ENCODE measurements at regions not wholly inside any gene's neighbourhood (a gene's known extent, or its start where the extent isn't known, plus 50 kb on each side); places are given as distances from the start of the nearest gene placed in this dataset.

DNA sequence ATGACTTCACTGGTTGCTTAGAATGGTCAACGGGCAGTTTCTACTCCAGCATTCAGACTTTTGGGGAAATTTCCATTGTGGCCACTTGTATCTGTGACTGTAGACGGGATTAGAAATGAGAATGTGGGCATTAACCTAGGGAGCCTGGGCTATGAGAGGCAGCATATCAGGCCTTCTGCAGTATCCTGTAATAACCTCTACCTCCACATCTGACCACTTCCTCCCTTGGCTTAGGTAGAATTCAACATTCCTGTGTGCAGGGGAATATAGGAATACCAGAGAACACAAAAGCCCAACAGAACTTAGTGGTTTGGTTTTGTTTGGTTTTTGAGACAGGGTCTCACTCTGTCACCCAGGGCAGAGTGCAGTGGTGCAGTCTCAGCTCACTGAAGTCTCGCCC, 76.4 kb upstream of the HOXC13 start:
- TF ChIP-seq, protein P1, sequence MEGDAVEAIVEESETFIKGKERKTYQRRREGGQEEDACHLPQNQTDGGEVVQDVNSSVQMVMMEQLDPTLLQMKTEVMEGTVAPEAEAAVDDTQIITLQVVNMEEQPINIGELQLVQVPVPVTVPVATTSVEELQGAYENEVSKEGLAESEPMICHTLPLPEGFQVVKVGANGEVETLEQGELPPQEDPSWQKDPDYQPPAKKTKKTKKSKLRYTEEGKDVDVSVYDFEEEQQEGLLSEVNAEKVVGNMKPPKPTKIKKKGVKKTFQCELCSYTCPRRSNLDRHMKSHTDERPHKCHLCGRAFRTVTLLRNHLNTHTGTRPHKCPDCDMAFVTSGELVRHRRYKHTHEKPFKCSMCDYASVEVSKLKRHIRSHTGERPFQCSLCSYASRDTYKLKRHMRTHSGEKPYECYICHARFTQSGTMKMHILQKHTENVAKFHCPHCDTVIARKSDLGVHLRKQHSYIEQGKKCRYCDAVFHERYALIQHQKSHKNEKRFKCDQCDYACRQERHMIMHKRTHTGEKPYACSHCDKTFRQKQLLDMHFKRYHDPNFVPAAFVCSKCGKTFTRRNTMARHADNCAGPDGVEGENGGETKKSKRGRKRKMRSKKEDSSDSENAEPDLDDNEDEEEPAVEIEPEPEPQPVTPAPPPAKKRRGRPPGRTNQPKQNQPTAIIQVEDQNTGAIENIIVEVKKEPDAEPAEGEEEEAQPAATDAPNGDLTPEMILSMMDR (conservative IDR thresholded peaks at IDR 0.05), result no peak

DNA sequence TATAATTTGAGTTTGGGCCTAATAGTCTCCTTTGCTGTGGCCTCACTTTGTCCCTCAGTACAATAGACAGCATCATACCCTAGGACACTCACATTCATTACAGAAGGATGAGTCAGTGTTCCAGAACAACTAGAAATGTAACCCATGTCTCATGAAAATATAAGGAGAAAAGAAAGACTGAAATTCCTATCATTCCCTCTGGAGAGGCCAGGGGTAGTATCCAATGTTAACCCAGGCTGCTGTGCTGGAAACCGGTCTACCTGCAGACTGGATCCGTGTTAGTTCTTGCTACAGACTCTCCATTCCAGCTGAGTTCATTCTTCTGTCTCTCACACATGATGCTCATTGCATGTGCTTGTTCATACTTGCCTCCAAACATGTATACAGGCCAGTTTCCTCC, 75.8 kb upstream of the HOXC13 start:
- TF ChIP-seq, protein P1 (conservative IDR thresholded peaks at IDR 0.05), result no peak
- no peak overlapping the region for H3K27ac ChIP-seq

More for the DNA sequence above, 76.4 kb upstream of the HOXC13 start:
- no peak overlapping the region for H3K27ac ChIP-seq

DNA sequence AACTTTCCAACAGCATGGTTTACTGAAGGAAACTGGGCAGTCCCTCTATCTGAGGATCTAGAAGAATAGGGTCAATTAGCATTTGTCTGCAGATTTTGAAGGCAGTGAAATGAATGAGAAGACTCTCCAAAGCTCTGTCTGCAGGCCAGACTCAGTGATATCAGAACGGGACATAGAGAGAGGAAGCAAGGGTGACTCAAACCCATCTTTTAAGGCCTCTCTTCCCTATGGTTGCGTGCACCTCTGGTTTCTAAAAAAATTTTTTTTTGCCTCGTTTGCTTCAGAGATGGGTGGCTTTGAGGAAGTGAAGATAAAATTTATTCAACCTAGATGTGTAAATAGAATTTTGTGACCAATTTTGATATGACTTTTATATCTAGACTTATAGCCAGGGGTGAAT, 71.9 kb upstream of the HOXC13 start:
- TF ChIP-seq, protein P1 (conservative IDR thresholded peaks at IDR 0.05), result no peak
- no peak overlapping the region for H3K27ac ChIP-seq

DNA sequence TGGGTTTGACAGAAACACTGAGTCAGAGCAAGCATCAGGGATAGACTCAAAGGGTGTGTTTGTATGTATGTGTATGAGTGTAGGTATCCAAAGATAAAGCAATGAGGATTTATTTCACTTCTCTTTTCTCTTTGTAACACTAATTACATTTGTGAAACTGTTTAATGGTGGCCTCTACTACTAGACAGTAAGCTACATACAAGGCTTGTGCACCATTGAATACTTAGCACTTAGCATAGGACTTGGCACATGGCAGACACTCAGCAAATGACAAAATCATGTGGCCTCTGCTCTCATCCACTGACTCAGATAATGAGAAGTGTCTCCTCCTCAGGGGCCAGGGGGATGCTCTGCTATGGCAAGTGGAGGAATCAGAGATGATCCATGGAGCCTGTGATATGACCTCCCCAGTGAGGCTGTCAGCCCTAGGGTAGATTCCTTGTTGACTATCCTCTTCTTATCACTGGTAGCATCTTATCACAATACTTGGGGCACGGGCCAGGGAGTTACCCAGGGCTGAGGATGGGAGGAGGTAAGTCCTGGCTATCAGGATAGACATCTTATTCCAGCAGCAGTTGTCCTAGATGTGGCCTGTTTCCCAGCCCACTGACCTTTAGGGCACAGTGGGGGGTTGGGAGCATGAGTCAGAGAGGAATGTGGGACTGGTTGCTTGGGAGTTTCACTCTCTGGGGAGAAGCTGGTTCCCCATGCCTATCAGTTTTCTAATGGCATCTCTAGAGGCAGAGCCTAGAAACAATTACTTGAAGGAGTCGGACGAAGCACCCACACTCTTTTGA, 71.2 kb upstream of the HOXC13 start:
- no peak overlapping the region for H3K27ac ChIP-seq
- TF ChIP-seq, protein P1 (conservative IDR thresholded peaks at IDR 0.05), result no peak

DNA sequence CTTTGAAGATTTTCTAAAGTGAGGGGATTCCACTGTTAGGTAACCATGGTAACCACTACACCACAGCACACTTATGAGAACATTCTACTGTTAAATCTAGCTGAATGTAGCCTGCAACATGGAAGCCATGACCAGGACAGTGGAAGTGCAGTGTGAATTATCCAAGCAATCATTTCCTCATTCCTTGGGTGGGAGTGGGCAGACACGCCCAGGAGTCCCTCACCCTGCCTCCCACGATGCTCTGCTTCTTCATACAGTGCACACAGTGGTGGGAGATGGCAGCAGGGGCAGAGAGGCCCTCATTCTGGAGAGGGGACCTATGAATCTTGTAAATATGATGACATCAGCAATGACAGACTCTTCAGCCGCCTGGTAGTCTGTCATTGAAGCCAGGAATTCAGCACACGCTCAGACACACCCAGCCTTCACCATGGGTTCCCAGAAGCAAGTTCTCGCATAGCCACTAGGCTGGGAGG, 70.1 kb upstream of the HOXC13 start:
- no peak overlapping the region for H3K27ac ChIP-seq
- TF ChIP-seq, protein P1 (conservative IDR thresholded peaks at IDR 0.05), result no peak

DNA sequence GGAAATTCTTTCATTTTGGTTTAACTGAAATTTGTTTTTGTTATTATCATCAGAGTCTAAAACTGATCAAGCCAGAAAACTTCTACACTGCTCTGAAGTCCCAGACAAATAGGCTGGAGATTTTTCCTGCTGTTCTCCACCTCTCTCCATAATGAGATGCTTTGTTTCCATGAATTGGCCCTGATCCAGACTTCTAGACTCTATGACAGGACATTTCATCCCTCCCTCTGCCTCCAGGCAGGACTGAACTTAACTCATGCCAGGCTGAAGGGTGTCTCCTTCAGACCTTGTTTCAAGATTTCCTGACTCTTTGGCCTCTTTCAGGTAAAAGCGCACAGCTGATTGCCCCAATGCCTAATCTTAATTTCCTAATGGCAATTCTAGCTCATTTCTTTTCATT, 69.1 kb upstream of the HOXC13 start:
- TF ChIP-seq, protein P1 (conservative IDR thresholded peaks at IDR 0.05), result no peak
- no peak overlapping the region for H3K27ac ChIP-seq

DNA sequence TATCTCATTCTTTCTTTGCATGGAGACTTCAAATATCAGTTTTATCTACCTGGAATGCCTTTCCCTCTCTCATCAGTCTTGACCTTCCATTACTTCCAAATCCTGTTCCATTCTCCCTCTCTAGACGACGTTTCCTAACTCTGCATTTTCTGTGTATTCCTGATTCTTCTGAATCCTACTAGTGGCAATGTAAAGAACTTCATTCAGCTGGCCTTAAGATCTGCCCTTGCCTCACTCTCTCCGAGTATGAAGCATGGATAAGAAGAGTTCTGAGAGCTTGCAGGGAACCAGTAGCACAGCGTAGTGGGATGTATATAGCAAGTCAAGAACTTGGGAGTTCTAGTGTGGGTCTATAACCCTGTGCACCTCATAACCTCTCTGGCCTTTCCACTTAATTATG, 68.5 kb upstream of the HOXC13 start:
- no peak overlapping the region for H3K27ac ChIP-seq

More for the DNA sequence above, 68.5 kb upstream of the HOXC13 start:
- TF ChIP-seq, protein P1 (conservative IDR thresholded peaks at IDR 0.05), result no peak
